ENCODE measurements at regions not wholly inside any gene's neighbourhood (a gene's known extent, or its start where the extent isn't known, plus 50 kb on each side); places are given as distances from the start of the nearest gene placed in this dataset.

GRCh38 chr4:24741910-24742309 is 53.5 kb upstream of the SOD3 start:
- no peaks in the 10 kb centered on the region for H3K9me3 ChIP-seq (ENCODE audit: control insufficient read depth in 2 of 3, low read length in 3 of 3)

GRCh38 chr4:24742335-24742734 is 53.0 kb upstream of the SOD3 start:
- Mint-ChIP-seq H3K27me3 (peaks cover 2 to 17% (median 8%) of the 10 kb centered on the region in 5 donors), H3K4me1 (no peaks in the 10 kb centered on the region), H3K9me3 (peaks cover 0 to 15% (median 5%) of the 10 kb centered on the region in 11 donors), H3K27ac (no peak overlapping the region), H3K4me3 (no peak overlapping the region), H3K36me3 (peaks cover 0 to 4% (median 0%) of the 10 kb centered on the region in 5 donors)
- Histone ChIP-seq H3K4me1 (ENCODE audit: control insufficient read depth in 2 of 2, insufficient read depth in 2 of 2, low read length in 2 of 2) (no peaks in the 10 kb centered on the region), H3K9me3 (ENCODE audit: control insufficient read depth in 2 of 3, low read length in 3 of 3) (no peaks in the 10 kb centered on the region), H3K27ac (ENCODE audit: low read depth, low read length) (no peak overlapping the region), H3K4me3 (ENCODE audit: low read length) (no peak overlapping the region), H3K27me3 (ENCODE audit: control insufficient read depth in 2 of 2, insufficient read depth in 2 of 2, low read length in 2 of 2) (no peaks in the 10 kb centered on the region), H3K36me3 (ENCODE audit: control insufficient read depth in 2 of 3, insufficient read depth in 3 of 3, low read length in 3 of 3) (no peaks in the 10 kb centered on the region)
- DNase-seq (no peak), ATAC-seq (no peak)
- intact Hi-C loops (cut with micrococcal nuclease) = no loop called here
- POLR2A ChIA-PET = no interaction called here
- CTCF ChIA-PET = no interaction called here

More at GRCh38 chr4:24741910-24742309, 53.5 kb upstream of the SOD3 start:
- ATAC-seq (no peak), DNase-seq (no peak)
- CTCF ChIA-PET = no interaction called here
- Histone ChIP-seq H3K36me3 (ENCODE audit: control insufficient read depth in 2 of 3, insufficient read depth in 3 of 3, low read length in 3 of 3) (no peaks in the 10 kb centered on the region), H3K27ac (ENCODE audit: low read depth, low read length) (no peak overlapping the region), H3K27me3 (ENCODE audit: control insufficient read depth in 2 of 2, insufficient read depth in 2 of 2, low read length in 2 of 2) (no peaks in the 10 kb centered on the region), H3K4me3 (ENCODE audit: low read length) (no peak overlapping the region), H3K4me1 (ENCODE audit: control insufficient read depth in 2 of 2, insufficient read depth in 2 of 2, low read length in 2 of 2) (no peaks in the 10 kb centered on the region)
- Mint-ChIP-seq H3K9me3 (peaks cover 4 to 19% (median 7%) of the 10 kb centered on the region in 11 donors), H3K27me3 (peaks cover 2 to 19% (median 8%) of the 10 kb centered on the region in 5 donors), H3K36me3 (peaks cover 0 to 4% (median 0%) of the 10 kb centered on the region in 5 donors), H3K27ac (no peak overlapping the region), H3K4me1 (no peaks in the 10 kb centered on the region), H3K4me3 (no peak overlapping the region)
- intact Hi-C loops (cut with micrococcal nuclease) = no loop called here
- POLR2A ChIA-PET = no interaction called here

- ChIA-PET CTCF (no interaction called here), POLR2A (no interaction called here)
- no peaks in the 10 kb centered on the region for H3K4me1 ChIP-seq (ENCODE audit: control insufficient read depth in 2 of 2, insufficient read depth in 2 of 2, low read length in 2 of 2)
- no peaks in the 10 kb centered on the region for H3K36me3 ChIP-seq (ENCODE audit: control insufficient read depth in 2 of 3, insufficient read depth in 3 of 3, low read length in 3 of 3)
- no peak overlapping the region for H3K4me3 ChIP-seq (ENCODE audit: low read length)
- ATAC-seq = no peak
- intact Hi-C loops (cut with micrococcal nuclease) = no loop called here
- Mint-ChIP-seq H3K9me3 (peaks cover 0 to 10% (median 3%) of the 10 kb centered on the region in 11 donors), H3K4me1 (no peaks in the 10 kb centered on the region), H3K27ac (no peak overlapping the region), H3K4me3 (no peak overlapping the region), H3K36me3 (peaks cover 0 to 4% (median 0%) of the 10 kb centered on the region in 5 donors), H3K27me3 (peaks cover 2 to 15% (median 8%) of the 10 kb centered on the region in 5 donors)
- no peaks in the 10 kb centered on the region for H3K27me3 ChIP-seq (ENCODE audit: control insufficient read depth in 2 of 2, insufficient read depth in 2 of 2, low read length in 2 of 2)
- no peak overlapping the region for H3K27ac ChIP-seq (ENCODE audit: low read depth, low read length)
- DNase-seq = no peak
- H3K9me3 ChIP-seq (ENCODE audit: control insufficient read depth in 2 of 3, low read length in 3 of 3) = no peaks in the 10 kb centered on the region
Observed at GRCh38 chr4:24742773-24743172, 52.6 kb upstream of the SOD3 start.

GRCh38 chr4:24743206-24743605 is 52.2 kb upstream of the SOD3 start:
- intact Hi-C loops (cut with micrococcal nuclease) = no loop called here
- H3K4me1 ChIP-seq (ENCODE audit: control insufficient read depth in 2 of 2, insufficient read depth in 2 of 2, low read length in 2 of 2) = no peaks in the 10 kb centered on the region
- DNase-seq (no peak), ATAC-seq (no peak)
- Mint-ChIP-seq H3K4me1 (no peaks in the 10 kb centered on the region), H3K36me3 (peaks cover 0 to 3% (median 0%) of the 10 kb centered on the region in 5 donors), H3K27ac (no peak overlapping the region), H3K9me3 (peaks cover 0 to 6% (median 3%) of the 10 kb centered on the region in 11 donors), H3K27me3 (peaks cover 2 to 15% (median 8%) of the 10 kb centered on the region in 5 donors), H3K4me3 (no peak overlapping the region)
- H3K4me3 ChIP-seq (ENCODE audit: low read length) = no peak overlapping the region
- ChIA-PET CTCF (no interaction called here), POLR2A (no interaction called here)
- no peaks in the 10 kb centered on the region for H3K27me3 ChIP-seq (ENCODE audit: control insufficient read depth in 2 of 2, insufficient read depth in 2 of 2, low read length in 2 of 2)
- H3K36me3 ChIP-seq (ENCODE audit: control insufficient read depth in 2 of 3, insufficient read depth in 3 of 3, low read length in 3 of 3) = no peaks in the 10 kb centered on the region
- H3K9me3 ChIP-seq (ENCODE audit: control insufficient read depth in 2 of 3, low read length in 3 of 3) = no peaks in the 10 kb centered on the region
- no peak overlapping the region for H3K27ac ChIP-seq (ENCODE audit: low read depth, low read length)

GRCh38 chr4:24743927-24744326 is 51.4 kb upstream of the SOD3 start:
- no peak overlapping the region for H3K27ac Mint-ChIP-seq
- no peak overlapping the region for H3K27ac ChIP-seq (ENCODE audit: low read depth, low read length)
- ChIA-PET POLR2A (no interaction called here), CTCF (interaction anchor here (0.6 kb wide), 1 partner anchor 48 kb away, joined by 3 read pairs; no protein-coding TSS in a partner anchor)
- no peaks in the 10 kb centered on the region for H3K36me3 Mint-ChIP-seq
- H3K4me3 ChIP-seq (ENCODE audit: low read length) = no peak overlapping the region
- intact Hi-C loops (cut with micrococcal nuclease) = no loop called here
- no peaks in the 10 kb centered on the region for H3K36me3 ChIP-seq (ENCODE audit: control insufficient read depth in 2 of 3, insufficient read depth in 3 of 3, low read length in 3 of 3)
- no peak for ATAC-seq
- no peaks in the 10 kb centered on the region for H3K27me3 ChIP-seq (ENCODE audit: control insufficient read depth in 2 of 2, insufficient read depth in 2 of 2, low read length in 2 of 2)
- H3K27me3 Mint-ChIP-seq = peaks cover 0 to 22% (median 8%) of the 10 kb centered on the region in 5 donors
- DNase-seq = no peak
- H3K9me3 Mint-ChIP-seq = peaks cover 0 to 6% (median 0%) of the 10 kb centered on the region in 11 donors
- H3K4me1 Mint-ChIP-seq = no peaks in the 10 kb centered on the region
- H3K9me3 ChIP-seq (ENCODE audit: control insufficient read depth in 2 of 3, low read length in 3 of 3) = no peaks in the 10 kb centered on the region
- H3K4me3 Mint-ChIP-seq = no peak overlapping the region
- no peaks in the 10 kb centered on the region for H3K4me1 ChIP-seq (ENCODE audit: control insufficient read depth in 2 of 2, insufficient read depth in 2 of 2, low read length in 2 of 2)

- CTCF ChIA-PET = no interaction called here
- H3K36me3 Mint-ChIP-seq = no peaks in the 10 kb centered on the region
- peaks cover 0 to 6% (median 0%) of the 10 kb centered on the region in 11 donors for H3K9me3 Mint-ChIP-seq
- no peak overlapping the region for H3K27ac Mint-ChIP-seq
- no peaks in the 10 kb centered on the region for H3K4me1 ChIP-seq (ENCODE audit: control insufficient read depth in 2 of 2, insufficient read depth in 2 of 2, low read length in 2 of 2)
- no peaks in the 10 kb centered on the region for H3K36me3 ChIP-seq (ENCODE audit: control insufficient read depth in 2 of 3, insufficient read depth in 3 of 3, low read length in 3 of 3)
- no peaks in the 10 kb centered on the region for H3K4me1 Mint-ChIP-seq
- POLR2A ChIA-PET = no interaction called here
- no peak overlapping the region for H3K4me3 Mint-ChIP-seq
- no peak overlapping the region for H3K27ac ChIP-seq (ENCODE audit: low read depth, low read length)
- peaks cover 0 to 23% (median 10%) of the 10 kb centered on the region in 5 donors for H3K27me3 Mint-ChIP-seq
- no peak for ATAC-seq
- H3K27me3 ChIP-seq (ENCODE audit: control insufficient read depth in 2 of 2, insufficient read depth in 2 of 2, low read length in 2 of 2) = no peaks in the 10 kb centered on the region
- intact Hi-C loops (cut with micrococcal nuclease) = no loop called here
- no peaks in the 10 kb centered on the region for H3K9me3 ChIP-seq (ENCODE audit: control insufficient read depth in 2 of 3, low read length in 3 of 3)
- no peak overlapping the region for H3K4me3 ChIP-seq (ENCODE audit: low read length)
- no peak for DNase-seq
Observed at GRCh38 chr4:24745172-24745895, 50.0 kb upstream of the SOD3 start.

All from naive thymus-derived CD4-positive, alpha-beta T cell (primary cell).